Aorta (tissue), 5 donors: ENCODE measurements at regions not wholly inside any gene's neighbourhood (a gene's known extent, or its start where the extent isn't known, plus 50 kb on each side); places are given as distances from the start of the nearest gene placed in this dataset.

Experiments used
- ATAC-seq: fragments of 200-7000 bp; cut with Tn5 transposase; one replicate; pipeline ENCODE4 v1.9.1; 2022; ENCODE audit warnings: moderate library complexity; ENCODE audit not compliant: low FRiP score
- DNase-seq, 2 donors: peaks; one replicate each; pipeline ENCODE4 v3.0.0-alpha.2; 2020
- H3K27ac ChIP-seq, 2 donors: one replicate each; pipeline ENCODE4 v1.5.1; 2013; ENCODE audit warnings: low read length in 2 of 2, mild to moderate bottlenecking in 2 of 2, moderate library complexity in 2 of 2, control low read depth in 1 of 2, inconsistent platforms in 1 of 2, low read depth in 1 of 2
- H3K27me3 ChIP-seq, 2 donors: one replicate each; pipeline ENCODE4 v1.6.1; 2013; ENCODE audit warnings: control low read depth in 1 of 2, low read length in 1 of 2, mild to moderate bottlenecking in 1 of 2, moderate library complexity in 1 of 2; ENCODE audit not compliant: insufficient read depth in 2 of 2, control insufficient read depth in 1 of 2
- H3K36me3 ChIP-seq, 2 donors: one replicate each; pipeline ENCODE4 v1.6.1; 2013; ENCODE audit warnings: control low read depth in 1 of 2, low read length in 1 of 2, mild to moderate bottlenecking in 1 of 2; ENCODE audit not compliant: insufficient read depth in 2 of 2, control insufficient read depth in 1 of 2
- H3K4me1 ChIP-seq, 2 donors: one replicate each; pipeline ENCODE4 v1.6.1; 2013; ENCODE audit warnings: low read length in 2 of 2, control low read depth in 1 of 2, mild to moderate bottlenecking in 1 of 2, moderate library complexity in 1 of 2; ENCODE audit not compliant: insufficient read depth in 2 of 2, control insufficient read depth in 1 of 2
- H3K4me3 ChIP-seq, 2 donors: one replicate each; pipeline ENCODE4 v1.5.1; 2013; ENCODE audit warnings: low read length in 2 of 2, control low read depth in 1 of 2, mild to moderate bottlenecking in 1 of 2
- H3K9me3 ChIP-seq: one replicate; pipeline ENCODE4 v1.6.1; 2013; ENCODE audit warnings: mild to moderate bottlenecking, low read length; ENCODE audit not compliant: control insufficient read depth
- WGBS, 2 donors: extraction: QIAGEN DNeasy Blood & Tissue Kit; methylation state at CpG; one replicate each; pipeline ENCODE4 v1.1.7; 2013; 5-methylcytosine and 5-hydroxymethylcytosine counted together
- intact Hi-C, 2 donors: fragments of 100-400 bp; cut with DNase I; formaldehyde crosslinking; loops; one replicate each; pipeline versions ENCODE4 v1.14.2 to v1.15.0; 2022
- donor health status: healthy with polysubstance abuse.
- donor health status: Bipolar disorder and iron deficiency.
- donor health status: DM: no; HTN: no; CAD: no.
- donor health status: DM: no; HTN: no; CAD: no.
- donor health status: DM: yes; HTN: yes; CAD: no.

DNA sequence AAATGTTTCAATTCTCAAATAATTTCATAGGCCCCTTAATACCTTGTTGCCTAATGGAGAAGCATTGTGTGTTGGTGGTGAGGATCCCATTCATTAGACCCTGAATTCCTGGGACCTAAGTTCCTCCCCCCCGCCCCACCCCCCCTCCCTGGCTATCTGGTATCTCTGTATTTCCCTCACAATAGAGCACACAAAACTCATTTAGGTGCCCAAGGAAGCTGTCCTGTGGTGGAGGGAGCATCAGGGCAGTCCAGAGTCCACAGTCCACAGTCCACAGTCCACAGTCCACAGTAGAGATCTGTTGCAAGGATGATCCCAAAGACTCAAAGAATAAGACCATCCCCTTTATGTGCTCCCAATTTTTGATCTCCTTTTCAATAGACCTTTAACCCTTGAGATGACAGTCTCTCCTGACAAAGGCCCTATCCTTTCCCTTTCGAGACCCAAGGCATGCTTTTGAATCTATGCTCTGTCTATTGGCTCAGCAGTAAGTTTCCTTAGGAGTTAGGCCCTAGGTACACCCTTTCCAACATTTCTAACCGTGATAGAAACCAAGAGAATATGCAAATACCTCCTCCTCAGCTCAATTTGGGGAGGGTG lies 123.9 kb downstream of the ZBTB18 start:
- intact Hi-C loops: no loop called here

GRCh38 chr1:244176201-244176600 lies 125.1 kb downstream of the ZBTB18 start:
- no peaks in the 10 kb centered on the region for H3K4me1 ChIP-seq
- WGBS, 2 donors: 44 to 57% methylated on average over 3 of the region's 3 CpGs
- no peak overlapping the region for H3K4me3 ChIP-seq
- H3K36me3 ChIP-seq: no peaks in the 10 kb centered on the region
- intact Hi-C loops: no loop called here
- H3K27ac ChIP-seq: no peak overlapping the region
- no peaks in the 10 kb centered on the region for H3K9me3 ChIP-seq
- no peaks in the 10 kb centered on the region for H3K27me3 ChIP-seq
- DNase-seq (no peak), ATAC-seq (no peak)

More for the DNA sequence above, 123.9 kb downstream of the ZBTB18 start:
- WGBS, 2 donors: 59 to 96% methylated on average over 3 of the region's 3 CpGs
- Histone ChIP-seq H3K27me3 (no peaks in the 10 kb centered on the region), H3K27ac (no peak overlapping the region), H3K4me1 (no peaks in the 10 kb centered on the region), H3K36me3 (no peaks in the 10 kb centered on the region), H3K4me3 (no peak overlapping the region), H3K9me3 (no peaks in the 10 kb centered on the region)
- no peak for DNase-seq
- ATAC-seq: no peak

GRCh38 chr1:244180256-244180655 lies 129.2 kb downstream of the ZBTB18 start:
- ATAC-seq (no peak), DNase-seq (no peak)
- intact Hi-C loops: no loop called here
- 82 to 91% methylated on average over 3 of the region's 3 CpGs for WGBS, 2 donors
- no peak overlapping the region for H3K4me3 ChIP-seq
- H3K36me3 ChIP-seq: no peaks in the 10 kb centered on the region
- no peaks in the 10 kb centered on the region for H3K27me3 ChIP-seq
- H3K4me1 ChIP-seq: no peaks in the 10 kb centered on the region
- no peak overlapping the region for H3K27ac ChIP-seq
- H3K9me3 ChIP-seq: no peaks in the 10 kb centered on the region

DNA sequence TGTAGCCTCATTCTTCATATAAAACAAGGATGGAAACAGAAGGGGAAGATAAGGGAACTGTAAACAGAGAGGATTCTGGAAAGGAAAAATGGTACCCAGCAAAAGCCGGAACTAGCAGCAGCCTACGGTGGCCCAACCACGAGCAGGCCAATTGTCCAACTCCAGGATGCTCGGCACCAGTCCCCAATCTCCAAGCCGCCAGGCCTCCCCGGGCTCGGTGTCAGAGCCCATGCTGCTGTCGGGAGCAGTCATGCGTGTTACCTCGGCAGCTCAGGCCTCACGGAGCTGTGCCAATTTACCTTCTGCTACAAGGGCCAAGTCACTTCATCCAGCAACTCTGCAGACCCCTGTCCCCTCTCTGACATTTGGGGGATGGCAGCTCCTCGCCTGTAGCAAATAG lies 130.8 kb downstream of the ZBTB18 start:
- intact Hi-C loops: no loop called here
- Histone ChIP-seq H3K36me3 (no peaks in the 10 kb centered on the region), H3K4me1 (no peaks in the 10 kb centered on the region), H3K27me3 (no peaks in the 10 kb centered on the region), H3K4me3 (no peak overlapping the region), H3K27ac (no peak overlapping the region), H3K9me3 (no peaks in the 10 kb centered on the region)
- ATAC-seq: no peak
- WGBS, 2 donors: 94% methylated on average over 12 of the region's 12 CpGs
- no peak for DNase-seq

DNA sequence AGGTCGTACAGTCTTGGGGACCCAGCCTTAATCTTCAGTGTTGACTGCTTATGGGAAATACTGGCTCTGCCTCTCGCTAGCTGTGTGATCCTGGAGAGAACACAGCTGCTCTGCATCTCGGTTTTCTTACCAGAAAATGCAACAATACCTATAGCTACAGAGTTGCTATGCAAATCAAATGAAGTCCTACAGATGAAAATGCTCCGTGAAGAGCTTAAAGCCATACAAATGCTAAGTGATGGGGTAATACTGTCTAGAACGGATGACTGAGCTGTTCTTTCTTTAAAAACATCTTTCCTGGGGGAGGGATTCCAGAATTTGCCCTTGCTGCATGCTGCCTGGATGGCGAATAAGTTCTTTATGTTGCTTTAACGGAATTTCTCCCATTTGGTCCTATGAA lies 132.0 kb downstream of the ZBTB18 start:
- no peak overlapping the region for H3K27ac ChIP-seq
- intact Hi-C loops: no loop called here
- DNase-seq (no peak), ATAC-seq (no peak)
- H3K9me3 ChIP-seq: no peaks in the 10 kb centered on the region
- H3K36me3 ChIP-seq: no peaks in the 10 kb centered on the region
- H3K4me1 ChIP-seq: no peaks in the 10 kb centered on the region
- H3K27me3 ChIP-seq: no peaks in the 10 kb centered on the region
- WGBS, 2 donors: 88 to 90% methylated on average over 7 of the region's 7 CpGs
- no peak overlapping the region for H3K4me3 ChIP-seq

GRCh38 chr1:244186372-244186771 lies 135.3 kb downstream of the ZBTB18 start:
- no peak for DNase-seq
- 89 to 91% methylated on average over 10 of the region's 10 CpGs for WGBS, 2 donors
- Histone ChIP-seq H3K4me3 (no peak overlapping the region), H3K27ac (no peak overlapping the region), H3K36me3 (no peaks in the 10 kb centered on the region), H3K9me3 (peaks cover 1% of the 10 kb centered on the region), H3K4me1 (no peaks in the 10 kb centered on the region), H3K27me3 (no peaks in the 10 kb centered on the region)
- intact Hi-C loops: no loop called here
- ATAC-seq: no peak

- intact Hi-C loops: no loop called here
- 87 to 93% methylated on average over 11 to 12 of the region's 12 CpGs for WGBS, 2 donors
- DNase-seq (no peak), ATAC-seq (no peak)
- no peaks in the 10 kb centered on the region for H3K4me1 ChIP-seq
- peaks cover 1% of the 10 kb centered on the region for H3K9me3 ChIP-seq
- no peak overlapping the region for H3K27ac ChIP-seq
- H3K4me3 ChIP-seq: no peak overlapping the region
- no peaks in the 10 kb centered on the region for H3K36me3 ChIP-seq
- no peaks in the 10 kb centered on the region for H3K27me3 ChIP-seq
Measured at GRCh38 chr1:244187310-244187709, 136.2 kb downstream of the ZBTB18 start.

DNA sequence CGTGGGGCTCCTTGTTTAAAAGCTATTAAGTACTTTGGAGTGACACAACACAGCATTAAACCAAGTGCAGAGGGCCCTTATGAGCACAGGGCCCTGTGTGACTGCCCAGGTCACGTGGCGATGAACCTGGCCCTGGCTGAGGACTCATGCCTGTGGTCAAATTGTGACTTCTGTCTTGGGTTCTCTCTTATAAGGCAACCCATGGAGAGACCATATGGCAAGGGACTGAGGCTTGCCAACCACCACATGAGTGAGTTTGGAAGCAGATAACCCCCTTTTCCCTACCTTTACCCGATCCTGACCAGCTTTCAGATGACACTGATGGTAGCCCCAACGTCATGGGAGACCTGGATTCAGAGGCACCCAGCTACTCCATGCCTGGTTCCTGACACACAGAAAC lies 140.5 kb downstream of the ZBTB18 start:
- intact Hi-C loops: no loop called here
- Histone ChIP-seq H3K27me3 (no peaks in the 10 kb centered on the region), H3K4me3 (no peak overlapping the region), H3K36me3 (no peaks in the 10 kb centered on the region), H3K9me3 (peaks cover 1% of the 10 kb centered on the region), H3K4me1 (no peaks in the 10 kb centered on the region), H3K27ac (no peak overlapping the region)
- DNase-seq: no peak
- 85% methylated on average over 5 of the region's 5 CpGs for WGBS, 2 donors
- no peak for ATAC-seq

- WGBS, 2 donors: 80 to 87% methylated on average over 3 of the region's 3 CpGs
- intact Hi-C loops: no loop called here
- no peaks in the 10 kb centered on the region for H3K4me1 ChIP-seq
- DNase-seq: no peak
- ATAC-seq: no peak
- H3K27ac ChIP-seq: no peak overlapping the region
- peaks cover 1% of the 10 kb centered on the region for H3K9me3 ChIP-seq
- no peaks in the 10 kb centered on the region for H3K27me3 ChIP-seq
- H3K4me3 ChIP-seq: no peak overlapping the region
- no peaks in the 10 kb centered on the region for H3K36me3 ChIP-seq
Measured at GRCh38 chr1:244192325-244192724, 141.2 kb downstream of the ZBTB18 start.
